ENCODE measurements at regions not wholly inside any gene's neighbourhood (a gene's known extent, or its start where the extent isn't known, plus 50 kb on each side); places are given as distances from the start of the nearest gene placed in this dataset.
"Not testable (repeated sequence)": the region's sequence is repeated elsewhere in the genome, so short reads cannot be mapped to it uniquely, and the experiment has no call there.

DNA sequence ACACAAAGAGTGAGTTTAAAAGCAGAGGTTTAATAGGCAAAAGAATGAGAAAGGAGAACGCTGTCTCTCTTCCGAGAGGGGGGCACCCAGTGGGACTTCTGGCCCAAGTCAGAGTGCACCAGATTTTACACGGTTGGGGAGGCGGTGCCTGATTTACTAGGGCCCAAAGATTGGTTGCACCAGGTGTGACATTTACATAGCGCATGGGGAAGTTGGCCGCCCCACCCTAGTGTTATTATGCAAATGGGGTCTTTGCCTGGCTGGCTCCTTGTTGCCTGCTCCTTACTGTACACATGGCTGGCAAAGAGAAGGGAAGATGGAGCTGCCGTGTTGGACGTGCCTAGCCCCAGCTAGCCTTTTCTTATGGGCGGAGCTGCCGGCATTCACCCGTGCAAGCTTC is 115.9 kb downstream of the NPIPA5 start:
- TF ChIP-seq, protein P1, sequence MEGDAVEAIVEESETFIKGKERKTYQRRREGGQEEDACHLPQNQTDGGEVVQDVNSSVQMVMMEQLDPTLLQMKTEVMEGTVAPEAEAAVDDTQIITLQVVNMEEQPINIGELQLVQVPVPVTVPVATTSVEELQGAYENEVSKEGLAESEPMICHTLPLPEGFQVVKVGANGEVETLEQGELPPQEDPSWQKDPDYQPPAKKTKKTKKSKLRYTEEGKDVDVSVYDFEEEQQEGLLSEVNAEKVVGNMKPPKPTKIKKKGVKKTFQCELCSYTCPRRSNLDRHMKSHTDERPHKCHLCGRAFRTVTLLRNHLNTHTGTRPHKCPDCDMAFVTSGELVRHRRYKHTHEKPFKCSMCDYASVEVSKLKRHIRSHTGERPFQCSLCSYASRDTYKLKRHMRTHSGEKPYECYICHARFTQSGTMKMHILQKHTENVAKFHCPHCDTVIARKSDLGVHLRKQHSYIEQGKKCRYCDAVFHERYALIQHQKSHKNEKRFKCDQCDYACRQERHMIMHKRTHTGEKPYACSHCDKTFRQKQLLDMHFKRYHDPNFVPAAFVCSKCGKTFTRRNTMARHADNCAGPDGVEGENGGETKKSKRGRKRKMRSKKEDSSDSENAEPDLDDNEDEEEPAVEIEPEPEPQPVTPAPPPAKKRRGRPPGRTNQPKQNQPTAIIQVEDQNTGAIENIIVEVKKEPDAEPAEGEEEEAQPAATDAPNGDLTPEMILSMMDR (IDR thresholded peaks at IDR 0.05; ENCODE audit: low read depth, low read length, missing input control) = not testable (repeated sequence)
- TF ChIP-seq, protein P2, sequence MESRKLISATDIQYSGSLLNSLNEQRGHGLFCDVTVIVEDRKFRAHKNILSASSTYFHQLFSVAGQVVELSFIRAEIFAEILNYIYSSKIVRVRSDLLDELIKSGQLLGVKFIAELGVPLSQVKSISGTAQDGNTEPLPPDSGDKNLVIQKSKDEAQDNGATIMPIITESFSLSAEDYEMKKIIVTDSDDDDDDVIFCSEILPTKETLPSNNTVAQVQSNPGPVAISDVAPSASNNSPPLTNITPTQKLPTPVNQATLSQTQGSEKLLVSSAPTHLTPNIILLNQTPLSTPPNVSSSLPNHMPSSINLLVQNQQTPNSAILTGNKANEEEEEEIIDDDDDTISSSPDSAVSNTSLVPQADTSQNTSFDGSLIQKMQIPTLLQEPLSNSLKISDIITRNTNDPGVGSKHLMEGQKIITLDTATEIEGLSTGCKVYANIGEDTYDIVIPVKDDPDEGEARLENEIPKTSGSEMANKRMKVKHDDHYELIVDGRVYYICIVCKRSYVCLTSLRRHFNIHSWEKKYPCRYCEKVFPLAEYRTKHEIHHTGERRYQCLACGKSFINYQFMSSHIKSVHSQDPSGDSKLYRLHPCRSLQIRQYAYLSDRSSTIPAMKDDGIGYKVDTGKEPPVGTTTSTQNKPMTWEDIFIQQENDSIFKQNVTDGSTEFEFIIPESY (IDR thresholded peaks at IDR 0.05) = not testable (repeated sequence)
- TF ChIP-seq, protein P3, sequence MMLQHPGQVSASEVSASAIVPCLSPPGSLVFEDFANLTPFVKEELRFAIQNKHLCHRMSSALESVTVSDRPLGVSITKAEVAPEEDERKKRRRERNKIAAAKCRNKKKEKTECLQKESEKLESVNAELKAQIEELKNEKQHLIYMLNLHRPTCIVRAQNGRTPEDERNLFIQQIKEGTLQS (IDR thresholded peaks at IDR 0.05) = not testable (repeated sequence)
- not testable (repeated sequence) for TF ChIP-seq RXRA, FOXA1, RAD21 (IDR thresholded peaks at IDR 0.05)

All from liver (tissue), 3 donors.